Sigmoid colon (tissue), 4 donors: ENCODE measurements at regions not wholly inside any gene's neighbourhood (a gene's known extent, or its start where the extent isn't known, plus 50 kb on each side); places are given as distances from the start of the nearest gene placed in this dataset.

Experiments used
- POLR2A ChIP-seq, 2 donors: fragments of 450-650 bp; IDR thresholded peaks; one replicate each; pipeline ENCODE4 v1.6.1; 2016; ENCODE audit warnings: antibody characterized with exemption in 2 of 2, mild to moderate bottlenecking in 2 of 2, moderate library complexity in 2 of 2
- POLR2AphosphoS5 ChIP-seq, 4 donors: sonication (generic); formaldehyde crosslinking; IDR thresholded peaks; one replicate each; pipeline ENCODE4 v1.6.1; 2017; ENCODE audit warnings: antibody characterized with exemption in 4 of 4
- TF ChIP-seq, protein P1 (sequence below), 4 experiments: fragments of 450-650 bp in 3 of 4; fragments of 200-600 bp in 1 of 4; IDR thresholded peaks; one replicate each; pipeline ENCODE4 v1.5.1; 2016 to 2019; ENCODE audit warnings: antibody characterized with exemption in 4 of 4, mild to moderate bottlenecking in 3 of 4, moderate library complexity in 2 of 4

DNA sequence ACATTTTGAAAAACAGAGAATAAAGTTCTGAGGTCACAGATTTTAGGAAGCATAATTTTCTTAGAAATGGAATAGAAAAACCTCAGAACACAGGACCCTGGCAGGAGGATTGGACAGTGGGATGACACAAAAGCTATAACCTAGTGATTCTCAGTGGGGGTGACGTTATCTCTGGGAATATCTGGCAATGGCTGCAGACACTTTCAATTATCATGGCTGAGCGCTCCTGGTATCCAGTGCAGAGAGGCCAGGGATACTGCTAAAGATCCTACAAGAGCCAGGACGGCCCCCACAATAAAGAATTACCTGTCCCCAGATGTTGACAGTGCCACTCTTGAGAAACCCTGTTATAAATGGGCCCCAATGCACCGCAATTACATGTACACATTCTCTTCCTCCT lies 117.2 kb upstream of the SPRED2 start:
- TF ChIP-seq, protein P1, sequence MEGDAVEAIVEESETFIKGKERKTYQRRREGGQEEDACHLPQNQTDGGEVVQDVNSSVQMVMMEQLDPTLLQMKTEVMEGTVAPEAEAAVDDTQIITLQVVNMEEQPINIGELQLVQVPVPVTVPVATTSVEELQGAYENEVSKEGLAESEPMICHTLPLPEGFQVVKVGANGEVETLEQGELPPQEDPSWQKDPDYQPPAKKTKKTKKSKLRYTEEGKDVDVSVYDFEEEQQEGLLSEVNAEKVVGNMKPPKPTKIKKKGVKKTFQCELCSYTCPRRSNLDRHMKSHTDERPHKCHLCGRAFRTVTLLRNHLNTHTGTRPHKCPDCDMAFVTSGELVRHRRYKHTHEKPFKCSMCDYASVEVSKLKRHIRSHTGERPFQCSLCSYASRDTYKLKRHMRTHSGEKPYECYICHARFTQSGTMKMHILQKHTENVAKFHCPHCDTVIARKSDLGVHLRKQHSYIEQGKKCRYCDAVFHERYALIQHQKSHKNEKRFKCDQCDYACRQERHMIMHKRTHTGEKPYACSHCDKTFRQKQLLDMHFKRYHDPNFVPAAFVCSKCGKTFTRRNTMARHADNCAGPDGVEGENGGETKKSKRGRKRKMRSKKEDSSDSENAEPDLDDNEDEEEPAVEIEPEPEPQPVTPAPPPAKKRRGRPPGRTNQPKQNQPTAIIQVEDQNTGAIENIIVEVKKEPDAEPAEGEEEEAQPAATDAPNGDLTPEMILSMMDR (IDR thresholded peaks at IDR 0.05) = no peak
- no peak for TF ChIP-seq POLR2A (IDR thresholded peaks at IDR 0.05)
- no peak for TF ChIP-seq POLR2AphosphoS5 (IDR thresholded peaks at IDR 0.05)
